ENCODE measurements at regions not wholly inside any gene's neighbourhood (a gene's known extent, or its start where the extent isn't known, plus 50 kb on each side); places are given as distances from the start of the nearest gene placed in this dataset.

GRCh38 chr3:8446845-8447244 lies 54.8 kb upstream of the LMCD1 start:
- H3K27me3 ChIP-seq = no peaks in the 10 kb centered on the region
- H3K4me1 ChIP-seq = peaks cover 23 to 41% (median 34%) of the 10 kb centered on the region in 4 donors
- no peaks in the 10 kb centered on the region for H3K36me3 ChIP-seq
- no peak overlapping the region for H3K27ac ChIP-seq
- 70 to 95% (median 89%) methylated on average over 2 of the region's 2 CpGs for WGBS, 5 donors
- TF ChIP-seq CTCF (IDR thresholded peaks at IDR 0.05) = no peak
- no peak for TF ChIP-seq POLR2AphosphoS5 (IDR thresholded peaks at IDR 0.05)
- TF ChIP-seq POLR2A (IDR thresholded peaks at IDR 0.05) = no peak
- no peak for TF ChIP-seq EP300 (IDR thresholded peaks at IDR 0.05)
- intact Hi-C loops (cut with DNase I; ENCODE audit: low total_unique reads) = no loop called here
- no peak overlapping the region for H3K4me3 ChIP-seq
- H3K9me3 ChIP-seq = no peaks in the 10 kb centered on the region
- DNase-seq = no peak

- Histone ChIP-seq H3K4me3 (no peak overlapping the region), H3K27me3 (no peaks in the 10 kb centered on the region), H3K4me1 (peaks cover 0 to 3% (median under 1%) of the 10 kb centered on the region in 4 donors), H3K9me3 (no peaks in the 10 kb centered on the region), H3K36me3 (no peaks in the 10 kb centered on the region), H3K27ac (no peak overlapping the region)
- DNase-seq = no peak
- TF ChIP-seq CTCF (IDR thresholded peaks at IDR 0.05) (no peak), EP300 (IDR thresholded peaks at IDR 0.05) (no peak), POLR2A (IDR thresholded peaks at IDR 0.05) (no peak), POLR2AphosphoS5 (IDR thresholded peaks at IDR 0.05) (no peak)
- intact Hi-C loops (cut with DNase I; ENCODE audit: low total_unique reads) = no loop called here
These were observed 51.0 kb upstream of the LMCD1 start for GRCh38 chr3:8450618-8451017.

GRCh38 chr3:8451696-8452095 lies 49.9 kb upstream of the LMCD1 start:
- H3K27ac ChIP-seq = no peak overlapping the region
- H3K4me3 ChIP-seq = no peak overlapping the region
- 72 to 87% (median 80%) methylated on average over 4 of the region's 4 CpGs for WGBS, 5 donors
- H3K36me3 ChIP-seq = no peaks in the 10 kb centered on the region
- TF ChIP-seq POLR2A (IDR thresholded peaks at IDR 0.05) (no peak), POLR2AphosphoS5 (IDR thresholded peaks at IDR 0.05) (no peak), CTCF (IDR thresholded peaks at IDR 0.05) (no peak), EP300 (IDR thresholded peaks at IDR 0.05) (no peak)
- DNase-seq = no peak
- H3K27me3 ChIP-seq = no peaks in the 10 kb centered on the region
- no peaks in the 10 kb centered on the region for H3K9me3 ChIP-seq
- intact Hi-C loops (cut with DNase I; ENCODE audit: low total_unique reads) = no loop called here
- H3K4me1 ChIP-seq = no peaks in the 10 kb centered on the region

Small RNA genes lying in the stretch of these regions (small RNA-seq; reads per million reads assigned to genes)
- 0 reads per million in 4 donors for gene RNU4ATAC17P

Measured in stomach (tissue), 8 donors.